B cell (primary cell): ENCODE measurements at regions not wholly inside any gene's neighbourhood (a gene's known extent, or its start where the extent isn't known, plus 50 kb on each side); places are given as distances from the start of the nearest gene placed in this dataset.

Experiments used
- ATAC-seq: fragments of 200-7000 bp; cut with Tn5 transposase; one replicate; pipeline ENCODE4 v1.10.0; 2021; ENCODE audit warnings: low read depth, mild to moderate bottlenecking, moderate number of reproducible peaks, moderate library complexity
- CTCF ChIA-PET: fragments of 350-600 bp; sonication (Branson Sonifier 250); formaldehyde crosslinking; loops from one replicate; lab custom pipeline; 2021; ENCODE audit warnings: antibody characterized with exemption, inconsistent platforms; lab: Charles Lee
- POLR2A ChIA-PET: fragments of 350-600 bp; sonication (Branson Sonifier 250); formaldehyde crosslinking; loops from one replicate; lab custom pipeline; 2021; ENCODE audit warnings: antibody characterized with exemption; lab: Charles Lee
- DNase-seq: peaks from one replicate; pipeline ENCODE4 v3.0.0; 2013
- H2AFZ ChIP-seq: 2 replicates; pipeline ENCODE4 v1.6.1; 2012; ENCODE audit warnings: mild to moderate bottlenecking, low read depth, low read length; ENCODE audit not compliant: insufficient read depth, poor library complexity, severe bottlenecking
- H3K27ac ChIP-seq, 2 donors: 1 replicate in 1 of 2; 2 replicates in 1 of 2; pipeline ENCODE4 v1.5.1; 2012 to 2013; ENCODE audit warnings: low read length in 2 of 2, mild to moderate bottlenecking in 2 of 2, moderate library complexity in 1 of 2
- H3K27me3 ChIP-seq, 4 experiments: fragments of 200-600 bp in 1 of 4; sonication (generic) in 1 of 4; replicated peaks in 1 of 4; 1 replicate in 2 of 4; 2 replicates in 2 of 4; pipeline versions ENCODE4 v1.6.1 to v1.7.0; 2013 to 2016; ENCODE audit warnings: low read length in 3 of 4, mild to moderate bottlenecking in 2 of 4, mixed read lengths in 1 of 4, moderate library complexity in 1 of 4; ENCODE audit not compliant: insufficient read depth in 4 of 4, control insufficient read depth in 3 of 4; ENCODE audit errors: control extremely low read depth in 1 of 4
- H3K36me3 ChIP-seq, 2 experiments: replicated peaks in 1 of 2; 1 replicate in 1 of 2; 2 replicates in 1 of 2; pipeline versions ENCODE4 v1.6.1 to v1.7.1; 2013; ENCODE audit warnings: low read length in 1 of 2; ENCODE audit not compliant: insufficient read depth in 2 of 2, control insufficient read depth in 1 of 2; ENCODE audit errors: control extremely low read depth in 1 of 2, extremely low read depth in 1 of 2
- H3K4me1 ChIP-seq, 2 donors: fragments of 200-600 bp in 1 of 2; sonication (generic) in 1 of 2; 1 replicate in 1 of 2; 2 replicates in 1 of 2; pipeline versions ENCODE4 v1.5.1 to v1.6.1; 2013 to 2017; ENCODE audit warnings: low read length in 2 of 2; ENCODE audit not compliant: control insufficient read depth in 2 of 2, insufficient read depth in 2 of 2
- H3K4me2 ChIP-seq: replicated peaks from 2 replicates; pipeline ENCODE3; 2012; ENCODE audit warnings: mild to moderate bottlenecking, low read depth, low read length; ENCODE audit not compliant: poor library complexity, severe bottlenecking
- H3K4me3 ChIP-seq, 5 experiments: fragments of 200-600 bp in 1 of 5; sonication (generic) in 1 of 5; 1 replicate in 3 of 5; 2 replicates in 2 of 5; pipeline versions ENCODE4 v1.5.1 to v1.7.0; 2011 to 2016; ENCODE audit warnings: low read length in 4 of 5, mild to moderate bottlenecking in 4 of 5, low read depth in 2 of 5, control low read depth in 1 of 5, moderate library complexity in 1 of 5; ENCODE audit not compliant: insufficient read depth in 1 of 5; ENCODE audit errors: control extremely low read depth in 1 of 5, extremely low read depth in 1 of 5
- H3K79me2 ChIP-seq: fragments of 200-600 bp; sonication (generic); one replicate; pipeline ENCODE4 v1.6.0; 2016; ENCODE audit warnings: low read length; ENCODE audit not compliant: control insufficient read depth, insufficient read depth
- H3K9ac ChIP-seq: fragments of 200-600 bp; sonication (generic); 2 replicates; pipeline ENCODE4 v1.6.1; 2017; ENCODE audit warnings: mild to moderate bottlenecking, low read length, moderate library complexity
- H3K9me3 ChIP-seq, 3 donors: one replicate each; pipeline versions ENCODE4 v1.6.1 to v1.7.1; 2013; ENCODE audit warnings: low read length in 2 of 3; ENCODE audit not compliant: control insufficient read depth in 2 of 3, insufficient read depth in 1 of 3; ENCODE audit errors: control extremely low read depth in 1 of 3
- H4K20me1 ChIP-seq: 2 replicates; pipeline ENCODE4 v1.6.0; 2012; ENCODE audit warnings: mild to moderate bottlenecking, low read length; ENCODE audit not compliant: insufficient read depth, control insufficient read depth, poor library complexity, severe bottlenecking
- H3K27ac Mint-ChIP-seq: one replicate; pipeline ENCODE4 v1.8.0; 2021; ENCODE audit warnings: mixed read lengths
- H3K27me3 Mint-ChIP-seq: one replicate; pipeline ENCODE4 v1.8.0; 2021; ENCODE audit warnings: mixed read lengths
- H3K4me1 Mint-ChIP-seq: one replicate; pipeline ENCODE4 v1.8.0; 2021; ENCODE audit warnings: mixed read lengths
- H3K4me3 Mint-ChIP-seq: one replicate; pipeline ENCODE4 v1.8.0; 2021; ENCODE audit warnings: mixed read lengths
- H3K9me3 Mint-ChIP-seq: one replicate; pipeline ENCODE4 v1.8.0; 2022; ENCODE audit warnings: mixed read lengths; ENCODE audit not compliant: insufficient read depth
- EZH2 ChIP-seq: IDR thresholded peaks from 2 replicates; pipeline ENCODE4 v1.6.1; 2012; ENCODE audit warnings: borderline replicate concordance, low read depth, mild to moderate bottlenecking, moderate library complexity, low read length; ENCODE audit not compliant: insufficient read depth, poor library complexity, severe bottlenecking
- WGBS: methylation state at CpG from one replicate; pipeline ENCODE4 v1.1.5; 2013; ENCODE audit warnings: missing lambda C conversion rate; ENCODE audit not compliant: insufficient coverage; 5-methylcytosine and 5-hydroxymethylcytosine counted together
- intact Hi-C: fragments of 100-400 bp; cut with micrococcal nuclease; formaldehyde crosslinking; loops from one replicate; pipeline ENCODE4 v1.10.0; 2022
- TF ChIP-seq, protein P1 (sequence below): fragments of 200-600 bp; IDR thresholded peaks from one replicate; pipeline ENCODE4 v1.8.0; 2022; ENCODE audit warnings: antibody characterized with exemption, mild to moderate bottlenecking

DNA sequence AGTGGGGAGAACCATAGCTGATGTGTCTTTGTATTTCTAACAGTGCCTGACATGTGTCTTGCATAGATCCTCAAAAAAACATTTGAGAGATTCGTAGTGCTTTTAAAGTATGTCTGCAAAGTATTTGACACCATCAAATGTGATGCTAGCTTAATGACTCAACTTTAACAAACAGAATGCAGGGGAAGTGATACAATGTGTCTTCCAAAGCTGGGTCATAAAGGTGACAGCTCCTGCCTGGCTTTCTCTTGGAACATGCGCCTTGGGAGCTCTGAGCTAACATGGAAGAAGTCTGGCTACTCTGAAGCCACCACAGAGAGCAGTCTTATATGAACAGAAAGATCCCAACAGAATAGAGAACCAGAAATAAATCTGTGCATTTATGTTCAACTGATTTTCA is 78.2 kb downstream of the C1D start:
- POLR2A ChIA-PET, result no interaction called here
- no peak overlapping the region for H3K4me3 Mint-ChIP-seq
- Histone ChIP-seq H4K20me1 (no peaks in the 10 kb centered on the region), H3K4me3 (no peak overlapping the region), H3K27me3 (no peaks in the 10 kb centered on the region), H3K27ac (no peak overlapping the region), H3K4me2 (no peak overlapping the region), H3K9me3 (peaks cover 0 to 3% (median 2%) of the 10 kb centered on the region in 3 donors), H3K36me3 (no peaks in the 10 kb centered on the region), H2AFZ (no peak overlapping the region), H3K79me2 (no peaks in the 10 kb centered on the region), H3K4me1 (no peaks in the 10 kb centered on the region), H3K9ac (no peak overlapping the region)
- H3K4me1 Mint-ChIP-seq, result no peaks in the 10 kb centered on the region
- DNase-seq (no peak), ATAC-seq (no peak)
- WGBS, result 79% methylated on average over 2 of the region's 2 CpGs
- H3K9me3 Mint-ChIP-seq, result no peaks in the 10 kb centered on the region
- intact Hi-C loops, result no loop called here
- TF ChIP-seq EZH2, result no peak
- TF ChIP-seq, protein P1, sequence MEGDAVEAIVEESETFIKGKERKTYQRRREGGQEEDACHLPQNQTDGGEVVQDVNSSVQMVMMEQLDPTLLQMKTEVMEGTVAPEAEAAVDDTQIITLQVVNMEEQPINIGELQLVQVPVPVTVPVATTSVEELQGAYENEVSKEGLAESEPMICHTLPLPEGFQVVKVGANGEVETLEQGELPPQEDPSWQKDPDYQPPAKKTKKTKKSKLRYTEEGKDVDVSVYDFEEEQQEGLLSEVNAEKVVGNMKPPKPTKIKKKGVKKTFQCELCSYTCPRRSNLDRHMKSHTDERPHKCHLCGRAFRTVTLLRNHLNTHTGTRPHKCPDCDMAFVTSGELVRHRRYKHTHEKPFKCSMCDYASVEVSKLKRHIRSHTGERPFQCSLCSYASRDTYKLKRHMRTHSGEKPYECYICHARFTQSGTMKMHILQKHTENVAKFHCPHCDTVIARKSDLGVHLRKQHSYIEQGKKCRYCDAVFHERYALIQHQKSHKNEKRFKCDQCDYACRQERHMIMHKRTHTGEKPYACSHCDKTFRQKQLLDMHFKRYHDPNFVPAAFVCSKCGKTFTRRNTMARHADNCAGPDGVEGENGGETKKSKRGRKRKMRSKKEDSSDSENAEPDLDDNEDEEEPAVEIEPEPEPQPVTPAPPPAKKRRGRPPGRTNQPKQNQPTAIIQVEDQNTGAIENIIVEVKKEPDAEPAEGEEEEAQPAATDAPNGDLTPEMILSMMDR, result no peak
- H3K27me3 Mint-ChIP-seq, result peaks cover 22% of the 10 kb centered on the region
- CTCF ChIA-PET, result interaction anchor here (1.4 kb wide), 1 partner anchor 10 kb away, joined by 3 read pairs; no protein-coding TSS in a partner anchor
- H3K27ac Mint-ChIP-seq, result no peak overlapping the region

DNA sequence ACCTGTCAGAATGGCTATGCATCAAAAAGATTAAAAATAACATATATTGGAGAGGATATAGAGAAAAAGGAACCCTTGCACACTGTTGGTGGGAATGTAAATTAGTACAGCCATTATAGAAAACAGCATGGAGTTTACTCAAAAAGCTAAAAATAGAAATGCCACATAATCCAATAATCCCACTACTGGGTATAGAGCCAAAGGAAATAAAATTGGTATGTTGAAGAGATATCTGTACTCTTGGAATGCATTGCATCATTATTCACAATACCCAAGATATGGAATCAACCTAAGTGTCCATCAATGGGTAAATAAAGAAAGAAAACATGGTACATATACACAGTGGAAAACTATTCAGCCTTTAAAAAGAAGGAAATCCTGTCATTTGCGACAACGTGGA is 77.2 kb downstream of the C1D start:
- no CpG with 5 or more reads among the region's 2 CpGs for whole genome bisulfite sequencing
- intact Hi-C loops, result no loop called here

More for the DNA sequence above, 77.2 kb downstream of the C1D start:
- H3K9me3 Mint-ChIP-seq, result no peaks in the 10 kb centered on the region
- peaks cover 0 to 2% (median 0%) of the 10 kb centered on the region in 3 donors for H3K9me3 ChIP-seq
- H3K4me1 ChIP-seq, result no peaks in the 10 kb centered on the region
- no peaks in the 10 kb centered on the region for H3K36me3 ChIP-seq
- peaks cover 24% of the 10 kb centered on the region for H3K27me3 Mint-ChIP-seq
- no peak overlapping the region for H3K27ac ChIP-seq
- no peaks in the 10 kb centered on the region for H4K20me1 ChIP-seq
- H2AFZ ChIP-seq, result no peak overlapping the region
- ChIA-PET CTCF (no interaction called here), POLR2A (no interaction called here)
- no peaks in the 10 kb centered on the region for H3K27me3 ChIP-seq
- H3K4me2 ChIP-seq, result no peak overlapping the region
- H3K27ac Mint-ChIP-seq, result no peak overlapping the region
- no peak overlapping the region for H3K9ac ChIP-seq
- no peak for DNase-seq
- ATAC-seq, result no peak
- TF ChIP-seq EZH2, result no peak
- TF ChIP-seq, protein P1, result no peak
- H3K4me3 ChIP-seq, result no peak overlapping the region
- no peaks in the 10 kb centered on the region for H3K4me1 Mint-ChIP-seq
- H3K79me2 ChIP-seq, result no peaks in the 10 kb centered on the region
- no peak overlapping the region for H3K4me3 Mint-ChIP-seq
